Epithelial cell of proximal tubule (primary cell): ENCODE measurements at regions not wholly inside any gene's neighbourhood (a gene's known extent, or its start where the extent isn't known, plus 50 kb on each side); places are given as distances from the start of the nearest gene placed in this dataset.
A peak's percentile ranks its signal among the peaks of the same experiment; 100 is the strongest.

Source experiments
- DNase-seq: peaks from one replicate; pipeline ENCODE4 v3.0.0-alpha.2; 2011; ENCODE audit warnings: low read depth
- H3K4me3 ChIP-seq: 2 replicates; pipeline ENCODE4 v1.5.1; 2011; ENCODE audit warnings: low read depth, mild to moderate bottlenecking, low read length
- CTCF ChIP-seq: conservative IDR thresholded peaks from 2 replicates; pipeline ENCODE4 v1.5.1; 2012; ENCODE audit warnings: low read depth, mild to moderate bottlenecking, low read length

- H3K4me3 ChIP-seq: no peak overlapping the region
- no peak for TF ChIP-seq CTCF
- DNase-seq: no peak
These were observed 79.3 kb upstream of the TNS3 start for GRCh38 chr7:47661051-47661714.

GRCh38 chr7:47659664-47660462 lies 78.0 kb upstream of the TNS3 start:
- DNase-seq: no peak
- H3K4me3 ChIP-seq: no peak overlapping the region
- no peak for TF ChIP-seq CTCF

GRCh38 chr7:47658886-47659635 lies 77.2 kb upstream of the TNS3 start:
- H3K4me3 ChIP-seq: no peak overlapping the region
- no peak for TF ChIP-seq CTCF
- no peak for DNase-seq

- H3K4me3 ChIP-seq: no peak overlapping the region
- no peak for DNase-seq
- TF ChIP-seq CTCF: no peak
These were observed 75.2 kb upstream of the TNS3 start for GRCh38 chr7:47657126-47657525.

- no peak for TF ChIP-seq CTCF
- H3K4me3 ChIP-seq: no peak overlapping the region
- DNase-seq: no peak
These were observed 72.9 kb upstream of the TNS3 start for GRCh38 chr7:47654672-47655298.

- no peak overlapping the region for H3K4me3 ChIP-seq
- TF ChIP-seq CTCF: peak; percentile 3
- DNase-seq: no peak
These were observed 71.9 kb upstream of the TNS3 start for GRCh38 chr7:47653550-47654411.
